RWPE1 (cell line): ENCODE measurements at regions not wholly inside any gene's neighbourhood (a gene's known extent, or its start where the extent isn't known, plus 50 kb on each side); places are given as distances from the start of the nearest gene placed in this dataset.
"Not testable (repeated sequence)": the region's sequence is repeated elsewhere in the genome, so short reads cannot be mapped to it uniquely, and the experiment has no call there.

Source experiments
- CTCF ChIA-PET: fragments of 350-600 bp; sonication (Branson Sonifier 250); formaldehyde crosslinking; extraction: SDS; loops from one replicate; lab custom pipeline; 2021; lab: Yijun Ruan, JAX
- POLR2A ChIA-PET: fragments of 400-600 bp; formaldehyde crosslinking; extraction: SDS; loops from one replicate; lab custom pipeline; 2020; ENCODE audit warnings: antibody characterized with exemption; ENCODE audit not compliant: low non-redundant PET; lab: Yijun Ruan, JAX
- DNase-seq: peaks from one replicate; pipeline ENCODE4 v3.0.0; 2012; ENCODE audit warnings: low spot score
- H3K27ac ChIP-seq: fragments of 450-650 bp; 2 replicates; pipeline ENCODE4 v1.5.1; 2017
- TF ChIP-seq, protein P1 (sequence below): fragments of 450-650 bp; conservative IDR thresholded peaks from 2 replicates; pipeline ENCODE4 v1.5.1; 2017; ENCODE audit warnings: low read depth, mild to moderate bottlenecking

DNA sequence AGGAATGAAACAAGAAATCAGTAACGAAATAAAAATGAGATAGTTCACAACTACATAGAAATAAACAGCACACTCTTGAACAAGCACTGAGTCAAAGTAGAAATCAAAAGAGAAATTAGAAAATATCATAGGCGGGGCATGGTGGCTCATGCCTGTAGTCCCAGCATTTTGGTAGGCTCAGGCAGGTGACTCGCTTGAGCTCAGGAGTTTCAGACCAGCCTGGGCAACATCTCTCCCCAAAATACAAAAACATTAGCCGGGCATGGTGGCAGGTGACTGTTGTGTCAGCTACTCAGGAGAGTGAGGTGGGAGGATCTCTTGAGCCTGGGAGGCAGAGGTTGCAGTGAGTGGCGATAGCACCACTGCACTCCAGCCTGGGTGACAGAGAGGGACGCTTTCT, 714.4 kb downstream of the GLUD2 start:
- CTCF ChIA-PET, result no interaction called here

DNA sequence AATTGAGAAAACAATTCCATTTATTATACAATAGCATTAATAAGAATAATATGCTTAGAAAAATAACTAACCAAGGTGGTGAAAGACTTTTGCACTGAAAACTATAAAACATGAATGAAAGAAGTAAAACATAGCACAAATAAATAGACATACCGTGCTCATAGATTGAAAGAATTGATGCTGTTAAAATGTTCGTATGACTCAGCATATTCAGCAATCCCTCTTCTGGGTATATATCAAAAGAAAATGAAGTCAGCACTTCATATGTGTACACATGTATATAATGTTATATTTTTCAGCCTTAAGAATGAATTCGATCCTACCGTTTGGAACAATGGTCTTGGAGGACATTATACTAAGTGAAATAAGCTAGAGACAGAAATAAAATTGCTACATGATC, 716.3 kb downstream of the GLUD2 start:
- DNase-seq, result no peak
- no peak overlapping the region for H3K27ac ChIP-seq
- TF ChIP-seq, protein P1, sequence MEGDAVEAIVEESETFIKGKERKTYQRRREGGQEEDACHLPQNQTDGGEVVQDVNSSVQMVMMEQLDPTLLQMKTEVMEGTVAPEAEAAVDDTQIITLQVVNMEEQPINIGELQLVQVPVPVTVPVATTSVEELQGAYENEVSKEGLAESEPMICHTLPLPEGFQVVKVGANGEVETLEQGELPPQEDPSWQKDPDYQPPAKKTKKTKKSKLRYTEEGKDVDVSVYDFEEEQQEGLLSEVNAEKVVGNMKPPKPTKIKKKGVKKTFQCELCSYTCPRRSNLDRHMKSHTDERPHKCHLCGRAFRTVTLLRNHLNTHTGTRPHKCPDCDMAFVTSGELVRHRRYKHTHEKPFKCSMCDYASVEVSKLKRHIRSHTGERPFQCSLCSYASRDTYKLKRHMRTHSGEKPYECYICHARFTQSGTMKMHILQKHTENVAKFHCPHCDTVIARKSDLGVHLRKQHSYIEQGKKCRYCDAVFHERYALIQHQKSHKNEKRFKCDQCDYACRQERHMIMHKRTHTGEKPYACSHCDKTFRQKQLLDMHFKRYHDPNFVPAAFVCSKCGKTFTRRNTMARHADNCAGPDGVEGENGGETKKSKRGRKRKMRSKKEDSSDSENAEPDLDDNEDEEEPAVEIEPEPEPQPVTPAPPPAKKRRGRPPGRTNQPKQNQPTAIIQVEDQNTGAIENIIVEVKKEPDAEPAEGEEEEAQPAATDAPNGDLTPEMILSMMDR, result no peak
- ChIA-PET CTCF (no interaction called here), POLR2A (no interaction called here)

More for the DNA sequence above, 714.4 kb downstream of the GLUD2 start:
- no peak for DNase-seq
- TF ChIP-seq, protein P1, result no peak
- H3K27ac ChIP-seq, result no peak overlapping the region
- POLR2A ChIA-PET, result no interaction called here

- DNase-seq, CTCF ChIA-PET, H3K27ac ChIP-seq, POLR2A ChIA-PET: not testable (repeated sequence)
Measured at GRCh38 chrX:121768210-121768609, 720.8 kb downstream of the GLUD2 start.

- ChIA-PET CTCF (interaction anchor here (0.5 kb wide), 1 partner anchor 15 kb away, joined by 3 read pairs; no protein-coding TSS in a partner anchor), POLR2A (no interaction called here)
- peak; percentile 6 for DNase-seq
- TF ChIP-seq, protein P1, result no peak
- H3K27ac ChIP-seq, result no peak overlapping the region
Measured at GRCh38 chrX:121781991-121782390, 734.6 kb downstream of the GLUD2 start.

DNA sequence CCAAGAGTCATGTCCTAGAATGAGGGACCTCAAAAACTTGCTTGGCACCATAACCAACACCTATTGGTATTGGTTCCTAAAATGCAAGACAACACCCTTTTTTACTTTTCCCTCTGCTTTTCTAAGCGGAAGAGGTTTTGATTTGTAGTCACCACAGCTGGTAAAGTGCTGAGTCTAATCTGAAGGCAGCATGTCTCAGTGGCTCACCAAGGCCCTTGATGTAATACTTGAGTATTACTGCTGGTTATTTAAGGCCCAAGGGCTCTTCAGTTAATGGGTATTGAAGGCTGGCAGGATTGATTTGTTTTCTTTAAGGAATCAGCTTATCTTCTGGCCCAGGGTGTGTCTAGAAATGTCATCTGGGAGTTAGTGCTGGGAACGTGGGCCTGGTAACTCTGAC, 735.1 kb downstream of the GLUD2 start:
- TF ChIP-seq, protein P1, result no peak
- DNase-seq, result no peak
- CTCF ChIA-PET, result interaction anchor here (0.5 kb wide), 1 partner anchor 14 kb away, joined by 3 read pairs; no protein-coding TSS in a partner anchor
- no peak overlapping the region for H3K27ac ChIP-seq
- POLR2A ChIA-PET, result no interaction called here

- H3K27ac ChIP-seq, result no peak overlapping the region
- ChIA-PET POLR2A (no interaction called here), CTCF (no interaction called here)
- TF ChIP-seq, protein P1, result no peak
- no peak for DNase-seq
Measured at GRCh38 chrX:121782976-121783375, 735.6 kb downstream of the GLUD2 start.

- ChIA-PET CTCF (no interaction called here), POLR2A (no interaction called here)
- no peak for DNase-seq
- TF ChIP-seq, protein P1, result no peak
- no peak overlapping the region for H3K27ac ChIP-seq
Measured at GRCh38 chrX:121802881-121803412, 755.5 kb downstream of the GLUD2 start.
